Right lobe of liver (tissue), 6 donors: ENCODE measurements at regions not wholly inside any gene's neighbourhood (a gene's known extent, or its start where the extent isn't known, plus 50 kb on each side); places are given as distances from the start of the nearest gene placed in this dataset.

Source experiments
- ATAC-seq, 4 donors: fragments of 200-7000 bp; cut with Tn5 transposase; one replicate each; pipeline ENCODE4 v1.9.1; 2020; ENCODE audit warnings: mild to moderate bottlenecking in 4 of 4, moderate library complexity in 4 of 4
- DNase-seq, 3 donors: peaks; one replicate each; pipeline ENCODE4 v3.0.0-alpha.2; 2020
- H3K27ac ChIP-seq, 3 donors: fragments of 200-600 bp; one replicate each; pipeline ENCODE4 v1.8.0; 2022
- H3K27me3 ChIP-seq, 2 donors: fragments of 200-600 bp; one replicate each; pipeline ENCODE4 v1.8.0; 2022
- H3K36me3 ChIP-seq, 4 donors: fragments of 200-600 bp; sonication (generic) in 1 of 4; one replicate each; pipeline versions ENCODE4 v1.5.1 to v1.8.0; 2017 to 2022; ENCODE audit warnings: control low read depth in 1 of 4
- H3K4me1 ChIP-seq, 4 donors: fragments of 200-600 bp; sonication (generic) in 1 of 4; one replicate each; pipeline versions ENCODE4 v1.5.1 to v1.8.0; 2017 to 2022; ENCODE audit warnings: control low read depth in 1 of 4
- H3K4me3 ChIP-seq, 3 donors: fragments of 200-600 bp; one replicate each; pipeline ENCODE4 v1.8.0; 2022
- H3K9me3 ChIP-seq, 4 donors: fragments of 200-600 bp; sonication (generic) in 1 of 4; one replicate each; pipeline versions ENCODE4 v1.5.1 to v1.8.0; 2017 to 2022; ENCODE audit warnings: control low read depth in 1 of 4
- POLR2A ChIP-seq: fragments of 450-650 bp; IDR thresholded peaks from one replicate; pipeline ENCODE4 v1.6.1; 2017; ENCODE audit warnings: antibody characterized with exemption, mild to moderate bottlenecking
- WGBS: methylation state at CpG from one replicate; pipeline ENCODE4 v1.1.6; 2018; ENCODE audit warnings: low coverage, low lambda C conversion rate; ENCODE audit not compliant: insufficient coverage; ENCODE audit errors: missing lambda C conversion rate; 5-methylcytosine and 5-hydroxymethylcytosine counted together
- intact Hi-C, 2 donors: fragments of 100-400 bp; cut with DNase I; formaldehyde crosslinking; loops; one replicate each; pipeline versions ENCODE4 v1.11.2 to v1.14.1; 2022
- TF ChIP-seq, protein P1 (sequence below), 4 donors: fragments of 200-600 bp in 3 of 4; fragments of 450-650 bp in 1 of 4; IDR thresholded peaks; one replicate each; pipeline versions ENCODE4 v1.5.1 to v1.8.0; 2016 to 2022; ENCODE audit warnings: antibody characterized with exemption in 4 of 4, mild to moderate bottlenecking in 2 of 4
- donor health status: DM: no; HTN: yes; CAD: no.
- donor health status: DM: no; HTN: no; CAD: no.
- donor health status: DM: no; HTN: no; CAD: no.
- donor health status: DM: no; HTN: yes; CAD: no.
- donor health status: DM: no; HTN: yes; CAD: no.

GRCh38 chr15:50840520-50840919 lies 68.0 kb upstream of the AP4E1 start:
- Histone ChIP-seq H3K27ac (no peak overlapping the region), H3K4me3 (no peak overlapping the region), H3K9me3 (no peaks in the 10 kb centered on the region), H3K4me1 (no peaks in the 10 kb centered on the region), H3K27me3 (no peaks in the 10 kb centered on the region), H3K36me3 (no peaks in the 10 kb centered on the region)
- TF ChIP-seq, protein P1, sequence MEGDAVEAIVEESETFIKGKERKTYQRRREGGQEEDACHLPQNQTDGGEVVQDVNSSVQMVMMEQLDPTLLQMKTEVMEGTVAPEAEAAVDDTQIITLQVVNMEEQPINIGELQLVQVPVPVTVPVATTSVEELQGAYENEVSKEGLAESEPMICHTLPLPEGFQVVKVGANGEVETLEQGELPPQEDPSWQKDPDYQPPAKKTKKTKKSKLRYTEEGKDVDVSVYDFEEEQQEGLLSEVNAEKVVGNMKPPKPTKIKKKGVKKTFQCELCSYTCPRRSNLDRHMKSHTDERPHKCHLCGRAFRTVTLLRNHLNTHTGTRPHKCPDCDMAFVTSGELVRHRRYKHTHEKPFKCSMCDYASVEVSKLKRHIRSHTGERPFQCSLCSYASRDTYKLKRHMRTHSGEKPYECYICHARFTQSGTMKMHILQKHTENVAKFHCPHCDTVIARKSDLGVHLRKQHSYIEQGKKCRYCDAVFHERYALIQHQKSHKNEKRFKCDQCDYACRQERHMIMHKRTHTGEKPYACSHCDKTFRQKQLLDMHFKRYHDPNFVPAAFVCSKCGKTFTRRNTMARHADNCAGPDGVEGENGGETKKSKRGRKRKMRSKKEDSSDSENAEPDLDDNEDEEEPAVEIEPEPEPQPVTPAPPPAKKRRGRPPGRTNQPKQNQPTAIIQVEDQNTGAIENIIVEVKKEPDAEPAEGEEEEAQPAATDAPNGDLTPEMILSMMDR (IDR thresholded peaks at IDR 0.05) = no peak
- TF ChIP-seq POLR2A = no peak
- no peak for DNase-seq
- 100% methylated on average over 3 of the region's 5 CpGs for WGBS
- ATAC-seq = no peak
- intact Hi-C loops = no loop called here

GRCh38 chr15:50837256-50837770 lies 71.2 kb upstream of the AP4E1 start:
- H3K9me3 ChIP-seq = no peaks in the 10 kb centered on the region
- no peak for DNase-seq
- peaks cover 0 to 4% (median 0%) of the 10 kb centered on the region in 4 donors for H3K4me1 ChIP-seq
- ATAC-seq = no peak
- no peaks in the 10 kb centered on the region for H3K36me3 ChIP-seq
- intact Hi-C loops = no loop called here
- H3K4me3 ChIP-seq = no peak overlapping the region
- WGBS = 93% methylated on average over 9 of the region's 9 CpGs
- TF ChIP-seq POLR2A = no peak
- TF ChIP-seq, protein P1 (IDR thresholded peaks at IDR 0.05) = no peak
- no peak overlapping the region for H3K27ac ChIP-seq
- H3K27me3 ChIP-seq = no peaks in the 10 kb centered on the region

GRCh38 chr15:50830477-50831354 lies 65.2 kb upstream of the SPPL2A start:
- Histone ChIP-seq H3K36me3 (no peaks in the 10 kb centered on the region), H3K9me3 (no peaks in the 10 kb centered on the region), H3K4me1 (peaks cover 0 to 13% (median 2%) of the 10 kb centered on the region in 4 donors), H3K27ac (no peak overlapping the region), H3K4me3 (no peak overlapping the region), H3K27me3 (no peaks in the 10 kb centered on the region)
- DNase-seq (no peak), ATAC-seq (peak; percentile 74 to 86 (median 84))
- intact Hi-C loops = no loop called here
- WGBS = 63% methylated on average over 11 of the region's 12 CpGs
- TF ChIP-seq, protein P1 (IDR thresholded peaks at IDR 0.05) = no peak
- TF ChIP-seq POLR2A = no peak

- TF ChIP-seq POLR2A = no peak
- TF ChIP-seq, protein P1 (IDR thresholded peaks at IDR 0.05) = no peak
- DNase-seq (peak in 1 of 3 donors; percentile 24), ATAC-seq (peak; percentile 77 to 89 (median 84))
- no peaks in the 10 kb centered on the region for H3K9me3 ChIP-seq
- no peak overlapping the region for H3K27ac ChIP-seq
- intact Hi-C loops = no loop called here
- WGBS = 32% methylated on average over 4 of the region's 4 CpGs
- H3K4me3 ChIP-seq = no peak overlapping the region
- no peaks in the 10 kb centered on the region for H3K27me3 ChIP-seq
- no peaks in the 10 kb centered on the region for H3K36me3 ChIP-seq
- peaks cover 0 to 9% (median 2%) of the 10 kb centered on the region in 4 donors for H3K4me1 ChIP-seq
Measured at GRCh38 chr15:50828610-50829206, 63.2 kb upstream of the SPPL2A start.
